NCI-H2029 treated with DMSO at 0.1 percent for 48 hours (cell line): ENCODE measurements at regions not wholly inside any gene's neighbourhood (a gene's known extent, or its start where the extent isn't known, plus 50 kb on each side); places are given as distances from the start of the nearest gene placed in this dataset.

Experiments used
- DNase-seq: peaks from one replicate; lab custom pipeline; 2025; lab: John Stamatoyannopoulos, UW

GRCh38 chr13:111516712-111517640 is 196.5 kb downstream of the TEX29 start:
- DNase-seq = peak; percentile 64

GRCh38 chr13:111517641-111518010 is 197.2 kb downstream of the TEX29 start:
- peak; percentile 36 for DNase-seq

- DNase-seq = peak; percentile 92
Measured at GRCh38 chr13:111518161-111518792, 197.8 kb downstream of the TEX29 start.

- no peak for DNase-seq
Measured at GRCh38 chr13:111519041-111519440, 198.6 kb downstream of the TEX29 start.

GRCh38 chr13:111519490-111520170 is 199.2 kb downstream of the TEX29 start:
- DNase-seq = no peak

GRCh38 chr13:111521030-111521429 is 200.6 kb downstream of the TEX29 start:
- DNase-seq = no peak

GRCh38 chr13:111521691-111522229 is 201.3 kb downstream of the TEX29 start:
- DNase-seq = no peak

GRCh38 chr13:111525320-111526118 is 205.1 kb downstream of the TEX29 start:
- no peak for DNase-seq

GRCh38 chr13:111526922-111527321 is 206.5 kb downstream of the TEX29 start:
- DNase-seq = no peak

- DNase-seq = no peak
Measured at GRCh38 chr13:111527614-111528229, 207.3 kb downstream of the TEX29 start.

GRCh38 chr13:111528513-111528912 is 208.1 kb downstream of the TEX29 start:
- DNase-seq = no peak

GRCh38 chr13:111530137-111530870 is 209.9 kb downstream of the TEX29 start:
- no peak for DNase-seq

GRCh38 chr13:111531505-111531904 is 211.1 kb downstream of the TEX29 start:
- DNase-seq = peak; percentile 54

GRCh38 chr13:111532111-111532510 is 211.7 kb downstream of the TEX29 start:
- no peak for DNase-seq

- DNase-seq = peak; percentile 90
Measured at GRCh38 chr13:111533900-111534683, 213.7 kb downstream of the TEX29 start.

GRCh38 chr13:111534751-111535522 is 214.5 kb downstream of the TEX29 start:
- no peak for DNase-seq

GRCh38 chr13:111535523-111535811 is 215.0 kb downstream of the TEX29 start:
- DNase-seq = no peak

GRCh38 chr13:111536075-111536642 is 215.7 kb downstream of the TEX29 start:
- DNase-seq = no peak
